NCI-H82 treated with DMSO at 0.1 percent for 48 hours (cell line): ENCODE measurements at regions not wholly inside any gene's neighbourhood (a gene's known extent, or its start where the extent isn't known, plus 50 kb on each side); places are given as distances from the start of the nearest gene placed in this dataset.
"Not testable (repeated sequence)": the region's sequence is repeated elsewhere in the genome, so short reads cannot be mapped to it uniquely, and the experiment has no call there.

Experiments
- DNase-seq: peaks from one replicate; lab custom pipeline; 2025; ENCODE audit not compliant: unreplicated experiment; lab: John Stamatoyannopoulos, UW

GRCh38 chr16:10312784-10313724 lies 72.8 kb upstream of the ATF7IP2 start:
- DNase-seq, result no peak

- DNase-seq, result no peak
These were observed 71.5 kb upstream of the ATF7IP2 start for GRCh38 chr16:10314317-10314716.

GRCh38 chr16:10314811-10315210 lies 71.0 kb upstream of the ATF7IP2 start:
- DNase-seq, result no peak

GRCh38 chr16:10317425-10318001 lies 68.3 kb upstream of the ATF7IP2 start:
- no peak for DNase-seq

GRCh38 chr16:10318798-10319500 lies 66.9 kb upstream of the ATF7IP2 start:
- no peak for DNase-seq

- no peak for DNase-seq
These were observed 64.2 kb upstream of the ATF7IP2 start for GRCh38 chr16:10321407-10322387.

GRCh38 chr16:10322723-10323527 lies 62.9 kb upstream of the ATF7IP2 start:
- DNase-seq, result no peak

GRCh38 chr16:10323528-10323869 lies 62.4 kb upstream of the ATF7IP2 start:
- no peak for DNase-seq

- no peak for DNase-seq
These were observed 61.7 kb upstream of the ATF7IP2 start for GRCh38 chr16:10324210-10324609.

- DNase-seq, result no peak
These were observed 59.9 kb upstream of the ATF7IP2 start for GRCh38 chr16:10325783-10326543.

GRCh38 chr16:10326647-10327046 lies 59.2 kb upstream of the ATF7IP2 start:
- DNase-seq, result no peak

GRCh38 chr16:10328291-10328690 lies 57.6 kb upstream of the ATF7IP2 start:
- DNase-seq, result not testable (repeated sequence)

- DNase-seq, result no peak
These were observed 53.6 kb upstream of the ATF7IP2 start for GRCh38 chr16:10332241-10332640.

GRCh38 chr16:10332775-10333174 lies 53.1 kb upstream of the ATF7IP2 start:
- DNase-seq, result no peak

- DNase-seq, result no peak
These were observed 52.4 kb upstream of the ATF7IP2 start for GRCh38 chr16:10333321-10334032.

- no peak for DNase-seq
These were observed 50.2 kb upstream of the ATF7IP2 start for GRCh38 chr16:10335681-10336080.
